Activated CD4-positive, alpha-beta T cell treated with anti-CD3 and anti-CD28 coated beads, Interleukin-2, amount 50 U/mL, for 48 hours (primary cell): ENCODE measurements at regions not wholly inside any gene's neighbourhood (a gene's known extent, or its start where the extent isn't known, plus 50 kb on each side); places are given as distances from the start of the nearest gene placed in this dataset.
"Not testable (repeated sequence)": the region's sequence is repeated elsewhere in the genome, so short reads cannot be mapped to it uniquely, and the experiment has no call there.

Experiments
- DNase-seq, 2 experiments: peaks; one replicate each; pipeline ENCODE4 v3.0.0-alpha.2; 2020

DNA sequence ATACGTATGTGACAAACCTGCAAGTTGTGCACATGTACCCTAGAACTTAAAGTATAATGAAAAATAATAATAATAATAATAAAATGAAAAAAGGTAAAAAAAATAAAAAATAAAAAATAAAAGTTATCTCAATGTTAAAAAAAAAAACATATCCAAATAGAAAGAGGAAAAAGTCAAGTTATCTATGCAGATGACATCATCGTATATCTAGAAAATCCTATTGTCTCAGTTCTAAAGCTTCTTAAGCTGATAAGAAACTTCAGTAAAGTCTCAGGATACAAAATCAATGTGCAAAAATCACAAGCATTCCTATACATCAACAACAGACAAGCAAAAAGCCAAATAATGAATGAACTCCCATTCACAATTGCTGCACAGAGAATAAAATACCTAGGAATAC, 466.6 kb upstream of the PHF14 start:
- no peak for DNase-seq

DNA sequence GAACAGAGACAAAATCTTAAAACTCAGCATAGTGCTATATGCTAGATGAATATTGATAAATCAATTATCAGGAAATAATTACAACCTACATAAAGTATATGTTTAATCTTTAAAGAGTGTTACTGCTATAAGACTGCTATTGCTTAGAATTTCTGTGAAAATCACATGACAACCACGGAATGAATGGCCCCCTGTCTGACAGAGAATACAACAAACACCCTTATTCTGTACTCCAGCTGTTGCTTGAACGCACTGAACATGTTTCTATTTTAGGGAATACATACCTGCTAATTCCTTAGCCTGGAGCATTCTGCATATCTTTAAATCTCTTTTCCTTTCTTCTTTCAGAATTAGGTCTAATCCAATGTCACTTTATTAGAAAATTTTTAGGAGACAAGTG, 452.4 kb upstream of the PHF14 start:
- no peak for DNase-seq

DNA sequence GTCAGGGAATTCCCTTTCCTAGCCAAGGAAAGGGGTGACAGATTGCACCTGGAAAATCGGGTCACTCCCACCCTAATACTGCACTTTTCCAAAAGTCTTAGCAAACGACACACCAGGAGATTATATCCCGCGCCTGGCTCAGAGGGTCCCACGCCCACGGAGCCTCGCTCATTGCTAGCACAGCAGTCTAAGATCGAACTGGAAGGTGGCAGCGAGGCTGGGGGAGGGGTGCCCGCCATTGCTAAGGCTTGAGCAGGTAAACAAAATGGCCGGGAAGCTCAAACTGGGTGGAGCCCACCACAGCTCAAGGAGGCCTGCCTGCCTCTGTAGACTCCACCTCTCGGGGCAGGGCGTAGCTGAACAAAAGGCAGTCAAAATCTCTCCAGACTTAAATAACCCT, 440.2 kb upstream of the PHF14 start:
- DNase-seq = not testable (repeated sequence)

DNA sequence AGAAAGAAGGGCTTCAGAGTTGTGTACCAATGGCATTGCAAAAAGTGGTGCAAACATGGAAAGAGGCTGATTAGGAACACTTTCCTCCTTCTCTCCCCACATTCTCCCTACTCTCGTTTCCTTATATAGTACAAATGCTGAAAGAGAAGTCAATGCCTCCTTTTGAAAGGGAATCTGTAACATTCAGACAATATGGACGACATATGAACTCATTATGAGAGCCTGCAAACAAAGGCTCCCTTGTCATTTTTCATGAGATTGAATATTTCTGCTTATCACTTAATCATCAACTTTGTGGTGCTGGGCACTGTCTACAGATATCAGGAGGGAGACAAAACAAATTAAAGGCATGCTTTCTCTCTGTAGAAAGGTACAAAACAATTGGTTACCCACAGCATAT, 437.1 kb upstream of the PHF14 start:
- DNase-seq = no peak

DNA sequence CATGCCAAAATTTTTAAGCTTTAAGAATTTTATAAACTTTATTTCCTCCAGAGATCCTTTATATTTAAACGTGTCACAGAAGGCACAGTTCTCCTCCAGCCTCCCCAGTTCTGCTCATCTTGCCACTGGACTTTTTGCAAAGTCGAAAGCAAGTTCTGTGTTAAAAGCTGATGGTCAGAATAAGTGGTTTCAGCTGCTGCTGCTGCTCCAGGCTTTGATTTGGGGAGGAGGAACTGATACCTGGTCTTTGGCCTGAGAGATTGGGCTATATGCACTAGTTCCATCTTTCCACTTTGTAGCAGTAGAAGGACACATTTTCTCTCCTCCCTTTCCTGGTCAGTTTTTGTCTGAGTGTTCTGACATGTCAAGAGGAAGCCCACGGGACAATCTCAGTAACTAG, 435.9 kb upstream of the PHF14 start:
- DNase-seq = no peak

DNA sequence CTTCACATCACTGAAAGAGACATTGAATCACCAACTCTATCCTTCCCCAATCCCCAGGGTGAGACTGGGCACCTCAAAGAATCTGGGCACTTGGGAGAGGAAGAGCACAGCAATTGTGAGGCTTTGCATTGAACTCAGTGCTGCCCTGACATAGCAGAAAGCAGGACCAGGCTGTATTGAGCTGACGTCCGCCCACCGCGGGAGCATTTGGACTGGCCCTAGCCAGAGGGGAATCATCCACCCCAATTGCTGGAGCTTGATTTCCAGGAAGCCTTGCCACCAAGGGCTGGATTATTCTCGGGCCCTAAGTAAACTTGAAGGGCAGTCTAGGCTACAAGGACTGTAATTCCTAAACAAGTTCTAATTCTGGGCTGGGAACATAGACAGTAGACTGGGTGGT, 416.3 kb upstream of the PHF14 start:
- DNase-seq = no peak

DNA sequence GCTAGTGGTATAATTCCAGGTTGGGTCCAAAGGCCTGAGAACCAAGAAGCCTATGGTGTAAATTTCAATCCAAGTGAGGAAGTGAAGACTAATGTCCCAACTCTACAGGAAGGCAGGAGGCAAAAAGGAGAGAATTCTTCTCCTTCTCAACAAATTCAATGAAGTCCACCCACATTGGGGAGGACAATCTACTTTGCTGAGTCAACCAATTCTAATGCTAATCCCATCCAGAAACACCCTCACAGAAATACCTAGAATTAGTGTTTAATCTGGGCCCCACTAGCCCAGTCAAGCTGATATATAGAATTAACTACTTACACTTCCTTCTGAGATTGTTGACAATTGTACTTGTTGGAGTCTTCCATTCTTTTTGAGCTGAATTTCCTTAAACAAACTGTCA, 413.2 kb upstream of the PHF14 start:
- no peak for DNase-seq

DNA sequence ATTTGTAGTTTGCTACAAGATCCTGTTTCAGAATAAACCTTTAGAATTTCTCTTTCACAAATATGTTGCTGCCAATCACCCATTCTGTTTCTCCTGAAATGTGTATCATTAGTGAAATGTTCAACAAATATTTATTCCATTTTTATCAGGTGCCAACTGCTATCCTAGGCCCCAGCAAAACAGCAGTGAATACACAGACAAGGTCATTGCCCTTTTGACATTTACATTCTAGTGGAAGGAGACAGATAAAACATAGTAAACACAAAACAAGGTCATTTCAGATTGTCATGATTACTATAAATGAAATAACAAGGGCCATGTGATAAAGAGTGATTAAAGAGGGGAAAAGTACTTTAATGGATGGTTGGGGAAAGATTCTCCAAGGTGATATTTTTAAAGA, 404.8 kb upstream of the PHF14 start:
- no peak for DNase-seq

DNA sequence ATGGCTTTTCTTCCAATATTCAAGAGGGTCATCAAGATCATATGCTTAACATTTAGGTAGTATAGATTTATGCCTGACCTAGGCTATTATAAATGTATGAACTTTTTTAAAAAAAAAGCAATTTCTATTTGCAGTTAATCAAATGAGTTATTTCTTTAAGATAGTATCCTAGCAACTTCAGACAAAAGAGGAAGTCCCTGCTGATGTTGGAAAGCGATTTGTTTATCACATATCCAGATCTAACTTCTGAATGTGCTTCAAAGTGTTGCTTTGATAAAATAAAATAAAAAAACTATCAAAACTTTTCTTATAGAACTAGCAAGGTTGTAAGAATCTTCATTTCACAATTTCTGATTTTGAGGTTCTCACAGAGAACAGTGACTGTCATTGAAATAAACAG, 401.9 kb upstream of the PHF14 start:
- DNase-seq = no peak

DNA sequence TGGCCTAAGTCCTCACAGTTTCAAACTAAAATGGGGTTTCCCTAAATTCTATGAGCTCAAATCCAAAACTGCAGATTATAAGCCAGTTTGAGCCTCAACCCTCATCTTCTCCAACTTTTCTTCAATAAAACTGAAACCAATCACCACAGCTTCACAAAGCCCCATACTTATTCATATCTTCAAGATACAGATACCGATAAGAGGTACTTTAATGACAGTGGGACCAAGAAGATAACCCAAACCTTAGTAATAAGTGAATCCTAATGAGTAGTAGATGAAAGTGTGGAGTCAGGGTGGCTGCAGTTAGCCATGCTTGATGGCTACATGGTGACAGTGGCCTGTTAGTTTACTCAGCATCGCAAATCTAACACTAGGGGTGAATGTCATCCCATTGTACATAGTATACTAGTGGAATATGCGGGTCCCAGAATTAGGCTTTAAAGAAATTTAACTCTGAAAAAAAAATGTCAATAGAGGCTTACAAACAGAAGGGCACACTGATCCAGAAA, 395.8 kb upstream of the PHF14 start:
- DNase-seq = no peak

DNA sequence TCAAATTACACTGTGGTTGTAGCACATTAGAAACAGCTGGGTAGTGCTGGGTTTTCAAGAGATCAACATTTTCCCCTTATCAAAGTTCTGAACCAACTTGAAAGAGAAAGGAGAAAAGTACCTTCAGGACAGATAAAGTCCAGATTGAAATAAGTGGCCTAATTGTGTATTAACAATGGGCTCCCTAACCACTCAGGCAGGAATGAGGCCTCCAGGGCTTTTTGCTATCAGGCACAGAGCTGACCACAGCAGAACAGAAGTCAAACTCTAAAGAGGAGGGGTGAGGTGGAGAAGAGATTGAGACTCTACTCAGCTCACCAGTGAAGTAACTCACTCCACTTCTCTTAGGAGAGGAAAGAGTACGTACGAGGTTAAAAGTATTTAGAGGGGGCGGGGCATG, 394.1 kb upstream of the PHF14 start:
- DNase-seq = no peak

DNA sequence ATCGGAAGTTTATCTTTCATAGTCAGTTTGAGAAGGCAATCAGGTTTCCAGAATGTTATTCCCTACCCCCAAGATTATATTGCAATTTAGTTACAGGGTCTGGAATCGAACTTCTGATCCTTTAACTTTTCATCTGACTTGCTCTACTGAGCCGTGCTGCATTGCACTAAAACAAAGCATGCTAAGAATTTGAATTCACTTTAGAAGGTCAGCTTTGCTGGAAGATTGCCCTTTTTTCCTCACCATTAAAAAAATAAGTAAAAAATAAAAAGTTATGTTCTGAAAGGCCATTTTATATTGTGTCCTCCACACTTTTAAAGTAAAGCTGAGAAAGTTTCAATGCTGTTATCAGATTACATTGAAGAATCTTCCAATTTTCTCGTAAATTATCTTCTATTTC, 388.8 kb upstream of the PHF14 start:
- no peak for DNase-seq

DNA sequence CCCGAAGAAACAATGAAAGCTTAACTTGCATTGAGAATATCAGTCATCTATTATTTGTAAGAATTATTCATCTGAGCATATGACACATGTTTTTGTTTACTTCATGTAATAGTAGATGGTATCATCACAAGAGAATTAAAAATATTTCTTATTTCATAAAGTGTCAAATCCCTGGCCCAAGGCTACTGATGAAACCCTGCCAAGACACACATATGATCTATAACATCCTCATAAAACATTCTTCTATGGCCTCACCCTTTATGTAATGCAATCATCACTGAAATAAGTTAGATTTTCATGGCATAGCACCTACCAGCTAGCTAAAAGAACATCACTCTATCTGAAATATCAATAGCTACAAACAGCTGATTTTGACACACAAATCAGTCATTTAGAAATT, 385.6 kb upstream of the PHF14 start:
- DNase-seq = no peak

DNA sequence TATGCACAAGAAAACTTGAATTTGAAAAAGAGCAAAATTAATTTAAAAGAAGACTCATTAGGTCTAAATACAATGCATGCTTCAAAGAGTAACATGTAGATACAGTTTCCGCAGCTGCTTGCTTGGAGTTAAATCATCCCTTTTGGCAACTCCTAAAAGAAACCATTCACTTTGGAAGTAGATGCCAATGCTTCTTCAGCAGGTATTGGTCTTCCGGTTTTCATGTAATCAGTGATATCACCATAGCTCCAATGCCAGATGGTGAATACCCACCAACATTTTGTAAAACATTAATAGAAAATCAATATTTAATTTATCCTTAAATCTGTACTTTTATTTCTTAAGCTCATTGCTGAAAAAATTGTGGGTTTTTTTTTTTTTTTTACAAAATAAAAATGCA, 381.1 kb upstream of the PHF14 start:
- DNase-seq = no peak

DNA sequence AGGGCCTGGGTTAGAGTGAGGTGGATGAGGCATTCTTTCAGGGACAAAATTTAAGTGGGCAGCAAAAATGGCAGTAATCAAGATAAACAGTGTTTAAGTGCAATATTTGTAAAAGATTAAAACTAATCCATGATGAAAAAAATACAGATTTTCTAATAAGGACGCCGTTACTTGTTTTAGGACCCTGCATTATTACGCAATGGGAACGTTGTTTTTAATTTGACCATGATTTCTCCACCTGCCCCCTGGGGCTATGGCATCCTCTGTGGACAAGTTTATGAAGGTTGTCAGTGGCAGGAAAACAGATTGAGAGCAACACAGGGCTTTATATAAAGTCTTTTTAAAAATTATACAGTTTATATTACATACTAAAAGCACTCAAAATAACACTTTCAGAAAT, 380.6 kb upstream of the PHF14 start:
- DNase-seq = no peak

DNA sequence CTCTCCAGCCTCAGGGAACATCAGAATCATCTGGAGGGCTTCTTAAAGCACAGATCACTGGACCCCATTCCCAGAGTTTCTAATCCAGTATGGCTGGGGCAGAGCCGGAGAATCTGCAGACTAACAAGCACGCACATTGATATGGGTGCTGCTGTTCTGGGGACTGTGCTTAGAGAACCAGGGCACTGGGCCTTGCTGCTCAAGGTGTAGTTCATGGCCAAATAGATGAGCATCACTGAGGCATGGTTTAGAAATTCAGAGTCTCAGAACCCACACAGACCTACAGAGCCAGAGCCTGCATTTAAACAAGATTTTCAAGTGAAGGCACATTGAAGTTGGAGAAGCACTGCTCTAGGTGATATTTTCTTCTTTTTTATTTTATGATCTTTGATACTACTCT, 376.8 kb upstream of the PHF14 start:
- DNase-seq = no peak

DNA sequence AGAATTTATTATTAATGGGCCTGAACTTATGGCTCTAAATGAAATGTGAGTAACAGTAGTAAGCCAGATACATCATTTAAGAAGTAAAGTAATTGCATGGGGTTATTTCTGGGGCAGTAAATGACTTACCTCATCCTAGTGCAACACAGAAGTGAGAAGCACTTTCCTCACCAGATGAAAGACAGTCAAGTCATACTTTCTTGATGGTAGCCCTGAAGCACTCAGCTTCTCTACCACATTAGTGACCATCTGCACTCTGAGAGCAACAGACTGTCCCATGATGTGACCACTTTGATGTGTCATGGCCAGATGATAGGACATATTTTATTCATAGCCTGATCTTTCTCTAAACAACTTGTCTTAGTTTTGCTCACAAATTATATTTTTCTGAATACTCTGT, 369.5 kb upstream of the PHF14 start:
- no peak for DNase-seq

DNA sequence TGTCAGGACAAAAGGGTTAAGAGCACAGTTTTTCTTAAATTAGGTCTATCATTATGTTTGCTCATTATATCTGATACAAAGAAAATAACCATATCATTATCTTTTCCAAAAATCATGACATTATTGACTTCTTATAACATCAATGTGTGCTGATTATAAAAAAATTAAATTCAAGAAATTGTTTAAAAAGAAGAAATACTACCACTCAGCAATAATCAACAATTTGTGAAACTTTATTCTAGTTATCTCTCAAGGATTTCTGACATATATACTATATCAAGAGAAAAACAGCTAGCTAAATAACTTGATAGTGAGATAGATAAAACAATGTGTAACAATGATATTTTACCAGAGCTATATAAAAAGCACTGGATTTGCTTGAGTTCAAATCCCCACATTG, 360.7 kb upstream of the PHF14 start:
- DNase-seq = no peak

DNA sequence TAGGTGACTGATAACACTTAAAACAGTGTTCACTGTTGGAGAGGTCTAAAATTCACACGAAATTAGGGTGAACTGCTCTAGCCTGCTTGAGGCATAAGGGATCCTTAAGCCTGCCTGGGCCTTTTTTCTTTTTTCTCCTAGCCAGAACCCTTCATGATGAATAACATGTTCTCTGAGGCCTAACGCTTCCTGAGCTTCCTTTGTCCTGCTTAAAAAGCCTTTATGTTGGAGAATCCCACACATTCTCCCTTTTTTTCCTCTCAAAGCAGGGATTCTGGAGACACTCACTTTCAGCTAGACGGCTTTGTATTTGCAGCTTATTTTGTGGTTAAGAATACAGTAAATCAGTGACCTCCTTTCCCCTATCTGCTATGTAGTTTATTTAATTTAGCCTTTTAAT, 354.7 kb upstream of the PHF14 start:
- no peak for DNase-seq

DNA sequence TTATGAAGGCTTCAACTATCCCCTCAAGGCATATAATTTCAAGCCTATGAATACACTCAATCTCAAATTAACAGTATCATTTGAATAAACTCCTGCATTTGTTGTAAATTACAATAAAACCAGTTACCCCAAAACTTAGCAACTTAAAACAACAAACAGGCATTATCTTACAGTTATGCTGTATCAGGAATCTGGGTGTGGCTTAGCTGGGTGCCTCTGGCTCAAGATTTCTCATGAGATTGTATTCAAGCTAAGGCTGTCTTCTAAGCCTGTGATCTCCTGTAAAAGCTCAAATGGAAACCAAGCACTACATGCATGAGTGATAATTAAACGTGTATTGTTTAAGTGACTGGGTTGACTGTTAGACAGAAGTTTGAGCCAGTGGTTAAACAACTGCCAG, 341.0 kb upstream of the PHF14 start:
- DNase-seq = no peak

DNA sequence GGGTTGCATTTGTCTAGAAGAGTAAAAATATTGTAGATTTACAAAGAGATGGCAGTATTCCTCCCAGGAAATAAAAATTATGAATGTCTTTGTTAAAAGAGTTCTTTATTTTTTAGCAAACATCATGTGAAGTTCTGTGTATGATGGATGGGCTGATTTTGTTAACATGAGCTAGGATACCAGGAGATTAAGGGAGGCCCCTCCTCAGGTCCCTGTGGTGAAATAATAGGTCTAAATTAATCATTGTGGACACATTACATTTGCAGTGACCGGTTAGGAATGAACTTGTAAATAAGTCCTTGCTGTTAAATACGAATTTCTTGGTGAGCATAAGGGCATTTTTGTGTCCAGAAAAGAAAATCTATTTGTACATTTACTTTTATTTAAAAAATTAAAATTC, 339.4 kb upstream of the PHF14 start:
- no peak for DNase-seq

DNA sequence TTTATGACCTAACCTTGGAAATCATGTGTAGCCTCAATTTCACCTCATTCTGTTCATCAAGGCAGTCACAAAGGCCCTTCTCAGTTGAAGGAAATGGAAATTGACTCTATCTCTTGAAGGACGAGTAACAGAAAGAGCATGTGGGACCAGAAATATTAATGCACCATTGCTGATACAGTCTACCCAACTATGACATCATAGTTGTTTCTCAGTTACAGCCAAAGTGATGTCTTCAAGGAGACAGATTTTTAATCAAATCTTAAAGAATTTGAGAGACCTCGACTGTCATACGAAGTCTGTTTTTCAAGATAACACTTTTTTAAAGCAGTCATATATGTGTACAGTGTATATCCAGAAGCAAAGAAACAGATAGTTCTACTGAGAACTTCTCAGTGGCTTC, 335.7 kb upstream of the PHF14 start:
- no peak for DNase-seq

DNA sequence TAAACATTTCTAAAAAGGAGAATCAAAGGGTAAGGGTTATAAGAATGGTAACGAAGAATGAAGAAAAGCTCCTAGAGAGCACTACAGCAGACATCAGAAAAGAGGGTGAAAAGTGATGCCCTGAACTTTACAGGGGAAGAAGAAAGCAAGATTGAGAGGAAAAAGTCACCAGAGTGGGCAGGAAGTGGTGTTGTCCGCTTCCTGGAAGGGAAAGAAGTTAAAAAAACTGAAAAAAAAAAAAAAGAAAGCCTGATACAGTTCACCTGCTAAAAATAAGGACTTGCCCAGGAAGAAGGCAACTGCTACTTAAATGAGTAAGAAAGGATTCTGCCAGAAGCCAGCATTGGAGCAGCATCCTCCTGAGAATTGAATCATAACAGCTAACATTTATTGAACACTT, 330.1 kb upstream of the PHF14 start:
- DNase-seq = no peak

DNA sequence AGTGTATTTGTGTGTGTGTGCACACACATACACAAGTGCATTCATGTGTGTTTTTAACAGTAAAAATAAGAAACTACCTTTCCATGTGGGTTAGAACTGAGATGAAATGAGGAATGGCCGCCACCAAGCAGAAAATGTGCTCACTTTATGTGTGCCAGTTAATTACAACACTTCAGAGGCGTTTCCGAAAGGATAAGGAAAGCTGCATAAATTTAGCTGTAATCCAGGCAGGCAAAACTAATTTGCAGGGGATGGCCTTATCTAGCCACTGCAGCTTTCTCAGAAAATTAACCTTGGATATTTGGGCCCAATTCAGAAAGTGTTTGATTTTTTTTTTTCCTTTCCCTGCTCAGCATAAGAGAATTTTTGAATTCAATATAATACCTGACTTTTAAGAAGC, 328.8 kb upstream of the PHF14 start:
- no peak for DNase-seq

DNA sequence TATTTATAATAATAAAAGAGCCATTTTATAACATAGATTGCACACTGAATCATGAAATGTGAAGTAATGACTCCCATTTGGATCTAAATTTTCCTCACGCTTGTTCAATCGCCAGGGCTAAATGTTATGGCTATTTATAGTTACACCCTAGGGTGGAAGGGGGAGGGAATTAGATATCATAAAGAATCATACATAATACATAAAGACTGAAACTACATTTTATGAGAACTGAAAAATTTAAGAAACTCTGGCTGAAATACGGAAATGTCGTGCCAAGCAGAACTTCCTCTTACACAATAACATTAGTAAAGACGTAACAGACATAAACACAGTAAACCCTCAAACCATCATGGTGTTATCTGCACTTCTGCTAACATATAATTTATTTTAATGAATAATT, 327.5 kb upstream of the PHF14 start:
- no peak for DNase-seq

DNA sequence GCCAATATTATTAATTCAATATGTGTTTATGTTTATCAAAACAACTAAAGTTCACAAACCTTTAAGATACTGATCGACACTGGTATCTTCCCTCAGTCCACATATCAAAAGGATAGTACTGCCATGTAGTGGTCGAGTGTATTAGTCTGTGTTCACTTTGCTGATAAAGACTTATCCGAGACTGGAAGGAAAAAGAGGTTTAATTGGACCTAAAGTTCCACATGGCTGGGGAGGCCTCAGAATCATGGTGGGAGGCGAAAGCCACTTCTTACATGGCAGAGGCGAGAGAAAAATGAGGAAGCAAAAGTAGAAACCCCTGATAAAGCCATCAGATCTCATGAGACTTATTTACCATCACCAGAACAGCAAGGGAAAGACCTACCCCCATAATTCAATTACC, 325.4 kb upstream of the PHF14 start:
- no peak for DNase-seq
